NCI-H2107 (cell line): ENCODE measurements at regions not wholly inside any gene's neighbourhood (a gene's known extent, or its start where the extent isn't known, plus 50 kb on each side); places are given as distances from the start of the nearest gene placed in this dataset.
A peak's percentile ranks its signal among the peaks of the same experiment; 100 is the strongest.

Source experiments
- DNase-seq: peaks from one replicate; lab custom pipeline; 2025; lab: John Stamatoyannopoulos, UW

- DNase-seq, result peak; percentile 16
Measured at GRCh38 chr10:78567680-78568455, 500.9 kb upstream of the ZMIZ1 start.

GRCh38 chr10:78568620-78569019 is 500.1 kb upstream of the ZMIZ1 start:
- no peak for DNase-seq

GRCh38 chr10:78570633-78571235 is 498.0 kb upstream of the ZMIZ1 start:
- no peak for DNase-seq

GRCh38 chr10:78571286-78571685 is 497.5 kb upstream of the ZMIZ1 start:
- DNase-seq, result no peak

- DNase-seq, result no peak
Measured at GRCh38 chr10:78571891-78572290, 496.9 kb upstream of the ZMIZ1 start.

GRCh38 chr10:78572565-78572964 is 496.2 kb upstream of the ZMIZ1 start:
- DNase-seq, result no peak

- no peak for DNase-seq
Measured at GRCh38 chr10:78574547-78574946, 494.2 kb upstream of the ZMIZ1 start.

GRCh38 chr10:78575400-78575799 is 493.4 kb upstream of the ZMIZ1 start:
- DNase-seq, result no peak

- no peak for DNase-seq
Measured at GRCh38 chr10:78576276-78576675, 492.5 kb upstream of the ZMIZ1 start.

- no peak for DNase-seq
Measured at GRCh38 chr10:78577712-78578111, 491.1 kb upstream of the ZMIZ1 start.

- no peak for DNase-seq
Measured at GRCh38 chr10:78578929-78579328, 489.8 kb upstream of the ZMIZ1 start.

- no peak for DNase-seq
Measured at GRCh38 chr10:78579576-78579975, 489.2 kb upstream of the ZMIZ1 start.

GRCh38 chr10:78579995-78580394 is 488.8 kb upstream of the ZMIZ1 start:
- DNase-seq, result peak; percentile 67

GRCh38 chr10:78581133-78581694 is 487.6 kb upstream of the ZMIZ1 start:
- no peak for DNase-seq

GRCh38 chr10:78582540-78582939 is 486.2 kb upstream of the ZMIZ1 start:
- DNase-seq, result no peak

GRCh38 chr10:78584266-78584665 is 484.5 kb upstream of the ZMIZ1 start:
- no peak for DNase-seq

GRCh38 chr10:78584681-78585080 is 484.1 kb upstream of the ZMIZ1 start:
- no peak for DNase-seq

GRCh38 chr10:78585952-78586351 is 482.8 kb upstream of the ZMIZ1 start:
- no peak for DNase-seq

- DNase-seq, result no peak
Measured at GRCh38 chr10:78588194-78588811, 480.5 kb upstream of the ZMIZ1 start.

GRCh38 chr10:78589687-78590086 is 479.1 kb upstream of the ZMIZ1 start:
- no peak for DNase-seq

- no peak for DNase-seq
Measured at GRCh38 chr10:78591066-78591465, 477.7 kb upstream of the ZMIZ1 start.

GRCh38 chr10:78594559-78595268 is 474.1 kb upstream of the ZMIZ1 start:
- DNase-seq, result no peak
